ENCODE measurements at regions not wholly inside any gene's neighbourhood (a gene's known extent, or its start where the extent isn't known, plus 50 kb on each side); places are given as distances from the start of the nearest gene placed in this dataset.

GRCh38 chr4:166519774-166520173, 646.7 kb downstream of the TLL1 start:
- no peak for ATAC-seq (ENCODE audit: low read depth)
- H3K27me3 Mint-ChIP-seq: no peaks in the 10 kb centered on the region
- no peaks in the 10 kb centered on the region for H3K4me1 Mint-ChIP-seq
- ChIA-PET CTCF (no interaction called here), POLR2A (no interaction called here)
- H3K36me3 Mint-ChIP-seq (ENCODE audit: low read depth): no peaks in the 10 kb centered on the region
- no peak overlapping the region for H3K27ac Mint-ChIP-seq
- no peak for TF ChIP-seq CTCF (IDR thresholded peaks at IDR 0.05)
- no peak for DNase-seq
- peaks cover 3% of the 10 kb centered on the region for H3K9me3 Mint-ChIP-seq
- intact Hi-C loops (cut with micrococcal nuclease): no loop called here
- H3K4me3 Mint-ChIP-seq: no peak overlapping the region

GRCh38 chr4:166527500-166527899, 654.5 kb downstream of the TLL1 start:
- no peak for TF ChIP-seq CTCF (IDR thresholded peaks at IDR 0.05)
- H3K27ac Mint-ChIP-seq: no peak overlapping the region
- H3K9me3 Mint-ChIP-seq: no peaks in the 10 kb centered on the region
- no peak overlapping the region for H3K4me3 Mint-ChIP-seq
- CTCF ChIA-PET: no interaction called here
- H3K36me3 Mint-ChIP-seq (ENCODE audit: low read depth): no peaks in the 10 kb centered on the region
- POLR2A ChIA-PET: no interaction called here
- intact Hi-C loops (cut with micrococcal nuclease): no loop called here
- no peaks in the 10 kb centered on the region for H3K27me3 Mint-ChIP-seq
- DNase-seq: no peak
- ATAC-seq (ENCODE audit: low read depth): no peak
- H3K4me1 Mint-ChIP-seq: no peaks in the 10 kb centered on the region

GRCh38 chr4:166531703-166532102, 658.7 kb downstream of the TLL1 start:
- Mint-ChIP-seq H3K36me3 (ENCODE audit: low read depth) (no peaks in the 10 kb centered on the region), H3K27me3 (no peaks in the 10 kb centered on the region), H3K4me3 (no peak overlapping the region), H3K4me1 (no peaks in the 10 kb centered on the region), H3K9me3 (no peaks in the 10 kb centered on the region), H3K27ac (no peak overlapping the region)
- CTCF ChIA-PET: no interaction called here
- intact Hi-C loops (cut with micrococcal nuclease): no loop called here
- no peak for TF ChIP-seq CTCF (IDR thresholded peaks at IDR 0.05)
- no peak for ATAC-seq (ENCODE audit: low read depth)
- no peak for DNase-seq
- POLR2A ChIA-PET: no interaction called here

- H3K27me3 Mint-ChIP-seq: no peaks in the 10 kb centered on the region
- no peak overlapping the region for H3K4me3 Mint-ChIP-seq
- H3K4me1 Mint-ChIP-seq: no peaks in the 10 kb centered on the region
- CTCF ChIA-PET: no interaction called here
- POLR2A ChIA-PET: no interaction called here
- H3K9me3 Mint-ChIP-seq: no peaks in the 10 kb centered on the region
- DNase-seq: no peak
- no peak for ATAC-seq (ENCODE audit: low read depth)
- no peak overlapping the region for H3K27ac Mint-ChIP-seq
- H3K36me3 Mint-ChIP-seq (ENCODE audit: low read depth): no peaks in the 10 kb centered on the region
- intact Hi-C loops (cut with micrococcal nuclease): no loop called here
- TF ChIP-seq CTCF (IDR thresholded peaks at IDR 0.05): no peak
Measured at GRCh38 chr4:166535865-166536264, 662.8 kb downstream of the TLL1 start.

GRCh38 chr4:166538491-166539005, 665.5 kb downstream of the TLL1 start:
- no peak for TF ChIP-seq CTCF (IDR thresholded peaks at IDR 0.05)
- no peak overlapping the region for H3K4me3 Mint-ChIP-seq
- H3K27ac Mint-ChIP-seq: no peak overlapping the region

More at GRCh38 chr4:166538491-166539005, 665.5 kb downstream of the TLL1 start:
- Mint-ChIP-seq H3K36me3 (ENCODE audit: low read depth) (no peaks in the 10 kb centered on the region), H3K27me3 (no peaks in the 10 kb centered on the region), H3K4me1 (no peaks in the 10 kb centered on the region), H3K9me3 (peaks cover 3% of the 10 kb centered on the region)
- intact Hi-C loops (cut with micrococcal nuclease): no loop called here
- DNase-seq: no peak
- ATAC-seq (ENCODE audit: low read depth): no peak
- ChIA-PET POLR2A (no interaction called here), CTCF (no interaction called here)
